GM13976 (cell line): ENCODE measurements at regions not wholly inside any gene's neighbourhood (a gene's known extent, or its start where the extent isn't known, plus 50 kb on each side); places are given as distances from the start of the nearest gene placed in this dataset.

Experiments
- DNase-seq: peaks from one replicate; pipeline ENCODE4 v3.0.0; 2012; ENCODE audit warnings: low spot score
- CTCF ChIP-seq: IDR thresholded peaks from 2 replicates; pipeline ENCODE4 v1.5.1; 2012; ENCODE audit warnings: borderline replicate concordance, mild to moderate bottlenecking; ENCODE audit not compliant: insufficient read depth; ENCODE audit errors: extremely low read depth, missing control alignments, control extremely low read depth
- in situ Hi-C: fragments of 300-500 bp; cut with MboI; formaldehyde crosslinking; loops from one replicate; pipeline ENCODE4 v1.12.0; 2022; ENCODE audit warnings: low sequenced_read_pairs, mixed read lengths, inconsistent platforms; ENCODE audit not compliant: unreplicated experiment

- in situ Hi-C loops = no loop called here
- no peak for DNase-seq
- no peak for TF ChIP-seq CTCF
Observed at GRCh38 chr4:110294165-110294564, 95.8 kb upstream of the ELOVL6 start.

GRCh38 chr4:110292994-110293744 lies 94.8 kb upstream of the ELOVL6 start:
- in situ Hi-C loops = no loop called here
- DNase-seq = no peak
- TF ChIP-seq CTCF = no peak

- in situ Hi-C loops = no loop called here
- TF ChIP-seq CTCF = no peak
- no peak for DNase-seq
Observed at GRCh38 chr4:110290511-110290910, 92.1 kb upstream of the ELOVL6 start.

- DNase-seq = no peak
- TF ChIP-seq CTCF = no peak
- in situ Hi-C loops = no loop called here
Observed at GRCh38 chr4:110289601-110290100, 91.2 kb upstream of the ELOVL6 start.

- TF ChIP-seq CTCF = no peak
- DNase-seq = peak; percentile 75
- in situ Hi-C loops = no loop called here
Observed at GRCh38 chr4:110287130-110287529, 88.7 kb upstream of the ELOVL6 start.

- DNase-seq = no peak
- in situ Hi-C loops = no loop called here
- no peak for TF ChIP-seq CTCF
Observed at GRCh38 chr4:110278127-110278526, 79.7 kb upstream of the ELOVL6 start.
